H9 (cell line): ENCODE measurements at regions not wholly inside any gene's neighbourhood (a gene's known extent, or its start where the extent isn't known, plus 50 kb on each side); places are given as distances from the start of the nearest gene placed in this dataset.

ENCODE experiments used
- DNase-seq: peaks from one replicate; pipeline ENCODE4 v3.0.0-alpha.2; 2017
- H2AFZ ChIP-seq: one replicate; pipeline ENCODE4 v1.6.1; 2013; ENCODE audit warnings: mild to moderate bottlenecking, low read length, control low read depth, moderate library complexity
- H2AK5ac ChIP-seq: 2 replicates; pipeline ENCODE4 v1.6.1; 2013; ENCODE audit warnings: low read length, control low read depth, mixed read lengths; ENCODE audit not compliant: insufficient read length
- H2BK120ac ChIP-seq: one replicate; pipeline ENCODE4 v1.6.1; 2013; ENCODE audit warnings: low read depth, mild to moderate bottlenecking, low read length, control low read depth, inconsistent platforms; ENCODE audit not compliant: poor library complexity, severe bottlenecking
- H2BK12ac ChIP-seq: 2 replicates; pipeline ENCODE4 v1.6.1; 2013; ENCODE audit warnings: low read length, control low read depth, mixed read lengths, low read depth; ENCODE audit not compliant: insufficient read length
- H2BK15ac ChIP-seq: 2 replicates; pipeline ENCODE4 v1.6.1; 2013; ENCODE audit warnings: low read depth, low read length, control low read depth
- H2BK20ac ChIP-seq: one replicate; pipeline ENCODE4 v1.6.1; 2013; ENCODE audit warnings: low read depth, mild to moderate bottlenecking, low read length, control low read depth, inconsistent platforms; ENCODE audit not compliant: poor library complexity, severe bottlenecking
- H2BK5ac ChIP-seq: 2 replicates; pipeline ENCODE4 v1.6.1; 2013; ENCODE audit warnings: low read length, control low read depth, mixed read lengths; ENCODE audit not compliant: insufficient read length
- H3K14ac ChIP-seq: 2 replicates; pipeline ENCODE4 v1.6.1; 2013; ENCODE audit warnings: low read length, control low read depth; ENCODE audit not compliant: insufficient read depth
- H3K18ac ChIP-seq: 2 replicates; pipeline ENCODE4 v1.6.1; 2013; ENCODE audit warnings: low read depth, mild to moderate bottlenecking, mixed read lengths, low read length, control low read depth; ENCODE audit not compliant: insufficient read length
- H3K23ac ChIP-seq: 2 replicates; pipeline ENCODE4 v1.6.1; 2013; ENCODE audit warnings: low read length, control low read depth, mixed read lengths, low read depth; ENCODE audit not compliant: insufficient read length
- H3K23me2 ChIP-seq: 2 replicates; pipeline ENCODE4 v1.6.1; 2013; ENCODE audit warnings: low read depth, mild to moderate bottlenecking, mixed read lengths, low read length, control low read depth; ENCODE audit not compliant: insufficient read length, poor library complexity, severe bottlenecking
- H3K27ac ChIP-seq: 2 replicates; pipeline ENCODE4 v1.5.1; 2013; ENCODE audit warnings: low read length, control low read depth, mixed read lengths, low read depth; ENCODE audit not compliant: insufficient read length
- H3K27me3 ChIP-seq: 2 replicates; pipeline ENCODE4 v1.6.1; 2013; ENCODE audit warnings: low read length, control low read depth, inconsistent platforms; ENCODE audit not compliant: insufficient read depth
- H3K4ac ChIP-seq: 2 replicates; pipeline ENCODE4 v1.6.1; 2013; ENCODE audit warnings: low read depth, mild to moderate bottlenecking, control low read depth, inconsistent platforms, low read length, moderate library complexity
- H3K4me1 ChIP-seq: 2 replicates; pipeline ENCODE4 v1.6.1; 2013; ENCODE audit warnings: low read length, control low read depth, inconsistent platforms; ENCODE audit not compliant: insufficient read depth
- H3K4me2 ChIP-seq: 2 replicates; pipeline ENCODE4 v1.6.1; 2013; ENCODE audit warnings: low read length, control low read depth, mixed read lengths; ENCODE audit not compliant: insufficient read length, insufficient read depth
- H3K56ac ChIP-seq: 2 replicates; pipeline ENCODE4 v1.6.1; 2013; ENCODE audit warnings: low read depth, mild to moderate bottlenecking, mixed read lengths, low read length, control low read depth; ENCODE audit not compliant: insufficient read length
- H3K79me1 ChIP-seq: 2 replicates; pipeline ENCODE4 v1.6.1; 2013; ENCODE audit warnings: low read depth, mild to moderate bottlenecking, moderate library complexity, low read length, control low read depth, inconsistent platforms; ENCODE audit not compliant: insufficient read depth, poor library complexity, severe bottlenecking
- H3K79me2 ChIP-seq: 2 replicates; pipeline ENCODE4 v1.6.1; 2013; ENCODE audit warnings: low read length, control low read depth, inconsistent platforms; ENCODE audit not compliant: insufficient read depth
- H3K9ac ChIP-seq: 2 replicates; pipeline ENCODE4 v1.6.1; 2013; ENCODE audit warnings: low read length, control low read depth, mixed read lengths; ENCODE audit not compliant: insufficient read length; ENCODE audit errors: extremely low read depth
- H3K9me3 ChIP-seq: one replicate; pipeline ENCODE4 v1.6.1; 2013; ENCODE audit warnings: low read depth, low read length, inconsistent platforms; ENCODE audit not compliant: control insufficient read depth
- H3T11ph ChIP-seq: one replicate; pipeline ENCODE4 v1.6.1; 2013; ENCODE audit warnings: mild to moderate bottlenecking, low read length, control low read depth, inconsistent platforms
- H4K20me1 ChIP-seq: one replicate; pipeline ENCODE4 v1.6.1; 2013; ENCODE audit not compliant: control insufficient read depth, insufficient read length, insufficient read depth
- H4K5ac ChIP-seq: 2 replicates; pipeline ENCODE4 v1.6.1; 2013; ENCODE audit warnings: low read depth, mild to moderate bottlenecking, mixed read lengths, low read length, control low read depth; ENCODE audit not compliant: insufficient read length
- H4K8ac ChIP-seq: replicated peaks from 2 replicates; pipeline ENCODE4 v1.6.1; 2013; ENCODE audit warnings: low read length, control low read depth, mixed read lengths, low read depth; ENCODE audit not compliant: insufficient read length
- H4K91ac ChIP-seq: 2 replicates; pipeline ENCODE4 v1.6.1; 2013; ENCODE audit warnings: low read depth, mild to moderate bottlenecking, moderate library complexity, mixed read lengths, low read length, control low read depth; ENCODE audit not compliant: insufficient read length
- H3K27ac Mint-ChIP-seq, 3 experiments: 2 replicates in 2 of 3; 3 replicates in 1 of 3; pipeline ENCODE4 v1.8.0; 2020 to 2021; ENCODE audit warnings: mixed read lengths in 3 of 3, mild to moderate bottlenecking in 1 of 3, moderate library complexity in 1 of 3
- H3K27me3 Mint-ChIP-seq: 2 replicates; pipeline ENCODE4 v1.8.0; 2021; ENCODE audit warnings: low read depth, mild to moderate bottlenecking, moderate library complexity, mixed read lengths
- H3K36me3 Mint-ChIP-seq, 3 experiments: 2 replicates in 2 of 3; 3 replicates in 1 of 3; pipeline ENCODE4 v1.8.0; 2020 to 2021; ENCODE audit warnings: low read depth in 3 of 3, mixed read lengths in 3 of 3; ENCODE audit not compliant: insufficient read depth in 1 of 3
- H3K4me1 Mint-ChIP-seq, 2 experiments: 2 replicates each; pipeline ENCODE4 v1.8.0; 2020; ENCODE audit warnings: mixed read lengths in 2 of 2
- H3K4me3 Mint-ChIP-seq, 2 experiments: 2 replicates in 1 of 2; 3 replicates in 1 of 2; pipeline ENCODE4 v1.8.0; 2020 to 2021; ENCODE audit warnings: mild to moderate bottlenecking in 2 of 2, mixed read lengths in 2 of 2, moderate library complexity in 1 of 2
- H3K9me3 Mint-ChIP-seq, 2 experiments: 2 replicates in 1 of 2; 3 replicates in 1 of 2; pipeline ENCODE4 v1.8.0; 2020; ENCODE audit warnings: mild to moderate bottlenecking in 2 of 2, mixed read lengths in 2 of 2, moderate library complexity in 1 of 2
- WGBS: extraction: QIAGEN DNeasy Blood & Tissue Kit; methylation state at CpG from one replicate; pipeline ENCODE4 v1.1.7; 2013; ENCODE audit warnings: missing lambda C conversion rate, low lambda C conversion rate, mixed read lengths; ENCODE audit not compliant: insufficient read length; ENCODE audit errors: extremely low coverage; 5-methylcytosine and 5-hydroxymethylcytosine counted together
- TF ChIP-seq, protein P1 (sequence below): fragments of 200-600 bp; sonication (generic); conservative IDR thresholded peaks from 3 replicates; pipeline ENCODE4 v1.8.0; 2021; ENCODE audit warnings: antibody characterized with exemption, mild to moderate bottlenecking

DNA sequence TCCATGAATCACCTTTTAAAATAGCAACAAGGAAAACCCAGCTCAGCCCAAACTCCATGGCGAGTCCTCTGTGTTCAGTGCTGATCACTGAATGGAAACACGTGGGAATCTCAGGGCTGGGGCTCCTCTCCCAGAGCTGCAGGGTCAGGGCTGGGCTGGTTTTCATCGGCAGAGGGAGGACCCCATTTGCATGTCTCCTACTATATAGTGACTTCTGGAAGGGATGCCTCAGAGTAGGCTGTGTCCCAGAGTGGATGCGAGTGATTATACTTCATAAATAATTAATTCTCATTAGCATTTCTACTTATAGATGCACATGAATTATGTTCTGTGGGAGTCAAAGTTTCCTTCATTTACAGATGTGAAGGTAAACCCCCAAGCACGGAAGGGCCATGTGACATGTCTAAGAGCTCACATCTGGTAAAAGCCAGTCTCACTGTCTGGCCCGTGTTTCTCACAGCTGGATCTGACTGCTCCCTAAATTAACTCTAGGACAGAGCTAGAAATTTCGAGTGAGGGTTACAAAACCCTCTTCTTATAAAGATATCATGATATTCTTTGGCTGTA lies 685.0 kb downstream of the TMEM121 start:
- no peaks in the 10 kb centered on the region for H3K79me1 ChIP-seq
- H2BK20ac ChIP-seq: no peak overlapping the region
- H2BK120ac ChIP-seq: no peak overlapping the region
- Mint-ChIP-seq H3K4me1 (no peaks in the 10 kb centered on the region), H3K9me3 (peaks cover 99 to 100% of the 10 kb centered on the region in 2 experiments), H3K4me3 (no peak overlapping the region), H3K27me3 (peaks cover 1% of the 10 kb centered on the region), H3K36me3 (peaks cover 18 to 30% (median 27%) of the 10 kb centered on the region in 3 experiments), H3K27ac (no peak overlapping the region)
- H3K9ac ChIP-seq: no peak overlapping the region
- no peak overlapping the region for H2AK5ac ChIP-seq
- no peaks in the 10 kb centered on the region for H3K27me3 ChIP-seq
- H3K4me1 ChIP-seq: no peaks in the 10 kb centered on the region
- no peak overlapping the region for H2BK15ac ChIP-seq
- H4K5ac ChIP-seq: no peak overlapping the region
- no peak overlapping the region for H3K4me2 ChIP-seq
- H3K18ac ChIP-seq: no peak overlapping the region
- WGBS: no CpG with 5 or more reads among the region's 7 CpGs
- H4K91ac ChIP-seq: no peak overlapping the region
- H3K4ac ChIP-seq: no peak overlapping the region
- H3K23ac ChIP-seq: no peak overlapping the region
- no peaks in the 10 kb centered on the region for H3K23me2 ChIP-seq
- H3K56ac ChIP-seq: no peak overlapping the region
- H3K14ac ChIP-seq: no peak overlapping the region
- no peaks in the 10 kb centered on the region for H4K20me1 ChIP-seq
- DNase-seq: no peak
- H3K9me3 ChIP-seq: peaks cover 100% of the 10 kb centered on the region
- H3K79me2 ChIP-seq: no peaks in the 10 kb centered on the region
- no peak overlapping the region for H4K8ac ChIP-seq
- H3K27ac ChIP-seq: no peak overlapping the region
- H2AFZ ChIP-seq: no peak overlapping the region
- no peak overlapping the region for H2BK12ac ChIP-seq
- H2BK5ac ChIP-seq: no peak overlapping the region
- TF ChIP-seq, protein P1, sequence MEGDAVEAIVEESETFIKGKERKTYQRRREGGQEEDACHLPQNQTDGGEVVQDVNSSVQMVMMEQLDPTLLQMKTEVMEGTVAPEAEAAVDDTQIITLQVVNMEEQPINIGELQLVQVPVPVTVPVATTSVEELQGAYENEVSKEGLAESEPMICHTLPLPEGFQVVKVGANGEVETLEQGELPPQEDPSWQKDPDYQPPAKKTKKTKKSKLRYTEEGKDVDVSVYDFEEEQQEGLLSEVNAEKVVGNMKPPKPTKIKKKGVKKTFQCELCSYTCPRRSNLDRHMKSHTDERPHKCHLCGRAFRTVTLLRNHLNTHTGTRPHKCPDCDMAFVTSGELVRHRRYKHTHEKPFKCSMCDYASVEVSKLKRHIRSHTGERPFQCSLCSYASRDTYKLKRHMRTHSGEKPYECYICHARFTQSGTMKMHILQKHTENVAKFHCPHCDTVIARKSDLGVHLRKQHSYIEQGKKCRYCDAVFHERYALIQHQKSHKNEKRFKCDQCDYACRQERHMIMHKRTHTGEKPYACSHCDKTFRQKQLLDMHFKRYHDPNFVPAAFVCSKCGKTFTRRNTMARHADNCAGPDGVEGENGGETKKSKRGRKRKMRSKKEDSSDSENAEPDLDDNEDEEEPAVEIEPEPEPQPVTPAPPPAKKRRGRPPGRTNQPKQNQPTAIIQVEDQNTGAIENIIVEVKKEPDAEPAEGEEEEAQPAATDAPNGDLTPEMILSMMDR: no peak
- no peak overlapping the region for H3T11ph ChIP-seq
